NB4 (cell line): ENCODE measurements at regions not wholly inside any gene's neighbourhood (a gene's known extent, or its start where the extent isn't known, plus 50 kb on each side); places are given as distances from the start of the nearest gene placed in this dataset.

Experiments used
- MYC ChIP-seq: IDR thresholded peaks from 2 replicates; pipeline ENCODE4 v1.6.1; 2011; ENCODE audit warnings: low read depth, low read length
- POLR2A ChIP-seq: IDR thresholded peaks from 2 replicates; pipeline ENCODE4 v1.6.1; 2011; ENCODE audit warnings: mild to moderate bottlenecking; ENCODE audit not compliant: insufficient read length; ENCODE audit errors: extremely low read depth
- TF ChIP-seq, protein P1 (sequence below): IDR thresholded peaks from one replicate; pipeline ENCODE4 v1.5.1; 2012; ENCODE audit warnings: low read depth, low read length
- TF ChIP-seq, protein P2 (sequence below): IDR thresholded peaks from 2 replicates; pipeline ENCODE4 v1.6.1; 2011; ENCODE audit warnings: low read depth, low read length

DNA sequence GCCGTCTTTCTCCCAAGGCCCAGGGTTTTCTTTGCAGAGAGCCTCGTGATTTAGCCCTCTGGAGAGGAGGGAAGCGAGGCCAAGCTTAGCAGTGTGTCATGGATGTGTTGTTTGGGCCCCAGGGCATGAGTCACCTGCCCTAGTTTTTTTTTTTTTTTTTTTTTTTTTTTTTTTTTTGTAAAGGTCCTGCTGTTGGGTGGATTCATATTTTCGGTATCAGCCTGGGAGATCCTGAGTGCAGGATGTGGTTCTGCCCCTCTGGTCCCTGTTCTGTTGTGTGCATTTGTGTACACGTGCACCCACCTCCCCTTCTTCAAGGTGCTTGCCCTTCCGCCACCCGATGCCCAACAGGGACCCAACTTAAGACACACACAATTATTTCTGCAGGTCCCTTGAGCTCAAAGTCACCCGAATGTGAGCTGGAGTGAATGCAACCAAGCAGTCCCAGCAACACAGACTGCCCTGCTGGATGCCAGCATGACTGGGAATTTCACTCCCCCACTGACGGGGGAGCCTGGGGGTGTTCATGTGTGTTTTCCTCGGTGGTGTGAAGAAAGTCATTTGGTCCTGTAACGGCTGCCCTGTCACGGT is 265.8 kb upstream of the TNRC6C start:
- TF ChIP-seq, protein P1, sequence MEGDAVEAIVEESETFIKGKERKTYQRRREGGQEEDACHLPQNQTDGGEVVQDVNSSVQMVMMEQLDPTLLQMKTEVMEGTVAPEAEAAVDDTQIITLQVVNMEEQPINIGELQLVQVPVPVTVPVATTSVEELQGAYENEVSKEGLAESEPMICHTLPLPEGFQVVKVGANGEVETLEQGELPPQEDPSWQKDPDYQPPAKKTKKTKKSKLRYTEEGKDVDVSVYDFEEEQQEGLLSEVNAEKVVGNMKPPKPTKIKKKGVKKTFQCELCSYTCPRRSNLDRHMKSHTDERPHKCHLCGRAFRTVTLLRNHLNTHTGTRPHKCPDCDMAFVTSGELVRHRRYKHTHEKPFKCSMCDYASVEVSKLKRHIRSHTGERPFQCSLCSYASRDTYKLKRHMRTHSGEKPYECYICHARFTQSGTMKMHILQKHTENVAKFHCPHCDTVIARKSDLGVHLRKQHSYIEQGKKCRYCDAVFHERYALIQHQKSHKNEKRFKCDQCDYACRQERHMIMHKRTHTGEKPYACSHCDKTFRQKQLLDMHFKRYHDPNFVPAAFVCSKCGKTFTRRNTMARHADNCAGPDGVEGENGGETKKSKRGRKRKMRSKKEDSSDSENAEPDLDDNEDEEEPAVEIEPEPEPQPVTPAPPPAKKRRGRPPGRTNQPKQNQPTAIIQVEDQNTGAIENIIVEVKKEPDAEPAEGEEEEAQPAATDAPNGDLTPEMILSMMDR, result no peak
- TF ChIP-seq, protein P2, sequence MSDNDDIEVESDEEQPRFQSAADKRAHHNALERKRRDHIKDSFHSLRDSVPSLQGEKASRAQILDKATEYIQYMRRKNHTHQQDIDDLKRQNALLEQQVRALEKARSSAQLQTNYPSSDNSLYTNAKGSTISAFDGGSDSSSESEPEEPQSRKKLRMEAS, result no peak
- TF ChIP-seq MYC, result no peak
- TF ChIP-seq POLR2A, result no peak
